MG63 (cell line): ENCODE measurements at regions not wholly inside any gene's neighbourhood (a gene's known extent, or its start where the extent isn't known, plus 50 kb on each side); places are given as distances from the start of the nearest gene placed in this dataset.
A peak's percentile ranks its signal among the peaks of the same experiment; 100 is the strongest.

Experiments
- DNase-seq: peaks from one replicate; pipeline ENCODE4 v3.0.0-alpha.2; 2020
- H3K27me3 ChIP-seq: fragments of 250-450 bp; sonication (Bioruptor Pico); 2 replicates; pipeline ENCODE4 v1.5.1; 2020; ENCODE audit warnings: mild to moderate bottlenecking, moderate library complexity
- H3K36me3 ChIP-seq: fragments of 250-450 bp; sonication (Bioruptor Pico); 2 replicates; pipeline ENCODE4 v1.5.1; 2020; ENCODE audit warnings: mild to moderate bottlenecking, moderate library complexity
- H3K4me3 ChIP-seq: fragments of 250-450 bp; sonication (Bioruptor Pico); 2 replicates; pipeline ENCODE4 v1.5.1; 2020; ENCODE audit warnings: mild to moderate bottlenecking, moderate library complexity
- H3K9me3 ChIP-seq: fragments of 250-450 bp; sonication (Bioruptor Pico); 2 replicates; pipeline ENCODE4 v1.5.1; 2020; ENCODE audit warnings: mild to moderate bottlenecking, moderate library complexity

DNA sequence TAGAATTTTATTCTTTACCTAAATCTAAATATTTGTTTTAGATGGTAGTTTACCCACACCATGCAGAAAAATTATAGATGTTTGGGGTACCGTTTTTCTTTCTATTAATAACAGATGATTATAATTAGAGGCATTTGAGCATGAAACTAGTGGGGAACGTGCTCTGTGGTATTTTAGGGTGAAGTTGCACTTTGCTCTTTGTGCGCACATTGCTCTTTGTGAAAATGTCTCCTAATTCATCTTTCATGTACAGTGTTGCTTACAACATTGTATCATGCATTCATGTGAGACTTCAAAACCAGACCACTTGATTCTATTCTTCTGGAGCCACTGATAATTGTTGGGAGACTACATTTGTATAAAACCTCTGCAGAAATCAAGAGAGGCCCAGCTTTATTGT lies 449.1 kb upstream of the RGS6 start:
- Histone ChIP-seq H3K9me3 (no peaks in the 10 kb centered on the region), H3K4me3 (no peak overlapping the region), H3K27me3 (no peaks in the 10 kb centered on the region), H3K36me3 (no peaks in the 10 kb centered on the region)
- DNase-seq = no peak

DNA sequence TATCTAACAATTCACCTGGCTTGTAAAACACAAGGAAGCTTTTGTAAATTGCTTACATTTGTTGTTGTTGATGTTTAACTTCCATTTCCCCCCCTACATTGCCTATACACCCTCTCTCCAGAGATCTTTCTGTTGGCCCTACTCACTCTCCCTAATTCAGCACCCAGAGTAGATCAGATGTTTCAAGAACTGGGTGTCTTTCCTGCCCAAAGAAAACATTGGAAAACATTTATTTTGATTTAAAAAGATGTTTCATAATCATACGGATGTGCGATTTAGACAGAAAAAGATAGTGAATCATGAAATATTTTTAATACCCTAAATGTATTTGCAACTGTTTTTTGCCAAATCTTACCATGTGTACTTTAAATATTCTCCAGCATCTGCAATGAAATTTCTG lies 446.4 kb upstream of the RGS6 start:
- DNase-seq = no peak

GRCh38 chr14:71486279-71486678 lies 445.9 kb upstream of the RGS6 start:
- no peaks in the 10 kb centered on the region for H3K36me3 ChIP-seq
- no peaks in the 10 kb centered on the region for H3K27me3 ChIP-seq
- DNase-seq = no peak
- no peaks in the 10 kb centered on the region for H3K9me3 ChIP-seq
- no peak overlapping the region for H3K4me3 ChIP-seq

More for the DNA sequence above, 446.4 kb upstream of the RGS6 start:
- Histone ChIP-seq H3K9me3 (no peaks in the 10 kb centered on the region), H3K27me3 (no peaks in the 10 kb centered on the region), H3K36me3 (no peaks in the 10 kb centered on the region), H3K4me3 (no peak overlapping the region)

GRCh38 chr14:71487449-71487848 lies 444.8 kb upstream of the RGS6 start:
- Histone ChIP-seq H3K27me3 (no peaks in the 10 kb centered on the region), H3K4me3 (no peak overlapping the region), H3K9me3 (no peaks in the 10 kb centered on the region), H3K36me3 (no peaks in the 10 kb centered on the region)
- DNase-seq = no peak

DNA sequence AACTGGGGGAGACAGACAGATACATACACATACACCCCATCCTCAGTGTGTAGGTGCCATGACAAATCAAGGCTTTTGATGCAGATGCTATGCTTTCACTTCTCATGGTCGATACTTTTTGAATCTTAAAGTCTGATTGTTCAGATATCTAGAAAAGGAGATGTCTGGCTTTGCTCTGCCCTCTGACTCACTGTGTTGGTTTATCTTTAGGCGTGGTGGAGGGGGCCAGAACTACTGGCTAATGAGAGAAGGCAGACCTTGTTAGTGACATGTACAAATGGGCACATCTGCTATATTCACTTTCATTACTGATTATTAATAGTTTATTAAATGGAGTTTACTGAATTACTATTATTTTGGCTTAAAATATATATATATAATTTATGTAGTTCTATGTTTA lies 444.3 kb upstream of the RGS6 start:
- Histone ChIP-seq H3K9me3 (no peaks in the 10 kb centered on the region), H3K36me3 (no peaks in the 10 kb centered on the region), H3K27me3 (no peaks in the 10 kb centered on the region), H3K4me3 (no peak overlapping the region)
- DNase-seq = peak; percentile 20

DNA sequence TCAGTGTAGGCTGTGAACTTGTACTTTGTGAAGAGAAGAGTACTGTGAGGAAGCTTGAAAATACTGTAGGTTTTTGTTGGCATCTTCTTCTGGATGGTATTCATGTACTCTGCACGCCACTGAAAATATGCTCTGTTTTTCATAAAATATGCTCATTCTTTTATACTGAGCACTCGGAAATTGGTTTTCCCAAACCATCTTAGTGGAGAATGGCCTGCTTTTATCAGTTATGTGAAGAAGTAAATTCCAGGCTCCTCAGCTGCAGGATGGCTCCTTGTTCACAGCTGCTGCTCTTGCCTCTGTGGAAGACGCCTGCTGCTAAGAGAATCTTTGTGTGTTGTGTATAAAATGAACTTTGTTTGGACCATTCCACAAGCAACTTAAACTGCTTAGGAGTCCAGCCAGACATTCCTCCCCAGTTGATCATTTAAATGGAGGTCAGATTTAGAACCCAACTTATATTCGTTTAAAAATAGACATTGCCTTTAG lies 443.5 kb upstream of the RGS6 start:
- Histone ChIP-seq H3K9me3 (no peaks in the 10 kb centered on the region), H3K4me3 (no peak overlapping the region), H3K36me3 (no peaks in the 10 kb centered on the region), H3K27me3 (no peaks in the 10 kb centered on the region)
- DNase-seq = peak; percentile 27

GRCh38 chr14:71489742-71490141 lies 442.5 kb upstream of the RGS6 start:
- DNase-seq = no peak
- no peaks in the 10 kb centered on the region for H3K36me3 ChIP-seq
- no peaks in the 10 kb centered on the region for H3K27me3 ChIP-seq
- H3K9me3 ChIP-seq = no peaks in the 10 kb centered on the region
- no peak overlapping the region for H3K4me3 ChIP-seq

- peak; percentile 74 for DNase-seq
- Histone ChIP-seq H3K9me3 (peaks cover 2% of the 10 kb centered on the region; the same call in 1 of the 2 replicates), H3K27me3 (no peaks in the 10 kb centered on the region), H3K36me3 (no peaks in the 10 kb centered on the region), H3K4me3 (no peak overlapping the region)
Measured at GRCh38 chr14:71491931-71492330, 440.3 kb upstream of the RGS6 start.

GRCh38 chr14:71492346-71492745 lies 439.9 kb upstream of the RGS6 start:
- no peaks in the 10 kb centered on the region for H3K36me3 ChIP-seq
- H3K4me3 ChIP-seq = no peak overlapping the region
- peaks cover 2% of the 10 kb centered on the region; the same call in 1 of the 2 replicates for H3K9me3 ChIP-seq
- peak; percentile 18 for DNase-seq
- no peaks in the 10 kb centered on the region for H3K27me3 ChIP-seq

GRCh38 chr14:71497645-71498086 lies 434.6 kb upstream of the RGS6 start:
- Histone ChIP-seq H3K4me3 (no peak overlapping the region), H3K27me3 (no peaks in the 10 kb centered on the region), H3K36me3 (no peaks in the 10 kb centered on the region), H3K9me3 (peaks cover 2% of the 10 kb centered on the region; the same call in 1 of the 2 replicates)
- no peak for DNase-seq

DNA sequence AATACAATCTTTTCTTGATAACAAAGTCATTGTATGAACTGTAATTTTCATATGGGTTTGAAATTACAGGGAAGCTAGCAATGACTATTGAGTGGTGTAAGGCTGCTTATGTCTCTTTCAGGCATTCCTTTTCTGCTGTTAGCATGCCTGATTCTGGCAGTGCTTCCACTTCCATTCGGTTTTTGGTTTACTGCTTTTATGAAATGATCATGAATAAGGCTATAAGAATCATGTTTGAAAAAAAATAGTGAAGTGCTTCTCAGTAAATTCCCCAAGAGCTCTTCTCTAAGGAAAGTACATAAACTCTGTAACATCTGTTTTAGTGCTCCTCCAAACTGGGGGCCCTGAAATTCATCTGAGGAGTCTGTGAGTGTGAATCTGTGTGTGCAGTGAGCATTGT lies 434.0 kb upstream of the RGS6 start:
- Histone ChIP-seq H3K4me3 (no peak overlapping the region), H3K36me3 (no peaks in the 10 kb centered on the region), H3K27me3 (no peaks in the 10 kb centered on the region), H3K9me3 (peaks cover 2% of the 10 kb centered on the region; the same call in 1 of the 2 replicates)
- DNase-seq = peak; percentile 9

DNA sequence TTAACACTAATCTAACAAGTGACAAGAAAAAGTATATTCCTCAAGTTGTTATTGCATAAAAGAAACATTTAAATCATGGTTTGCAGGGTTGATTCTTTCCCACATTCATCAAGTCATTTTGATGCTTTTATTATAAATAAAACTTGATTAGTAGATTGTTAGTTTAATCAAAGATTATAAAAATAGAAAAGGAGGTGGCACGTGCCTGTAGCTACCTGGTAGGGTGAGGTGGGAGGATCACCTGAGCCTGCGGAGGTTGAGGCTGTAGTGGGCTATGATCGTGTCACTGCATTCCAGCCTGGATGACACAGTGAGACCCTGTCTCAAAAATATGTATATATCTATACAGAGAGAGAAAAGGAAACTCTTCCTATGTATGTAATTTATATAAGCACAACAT lies 433.2 kb upstream of the RGS6 start:
- Histone ChIP-seq H3K36me3 (no peaks in the 10 kb centered on the region), H3K9me3 (peaks cover 2% of the 10 kb centered on the region; the same call in 1 of the 2 replicates), H3K27me3 (no peaks in the 10 kb centered on the region), H3K4me3 (no peak overlapping the region)
- no peak for DNase-seq

- Histone ChIP-seq H3K4me3 (no peak overlapping the region), H3K27me3 (no peaks in the 10 kb centered on the region), H3K9me3 (no peaks in the 10 kb centered on the region), H3K36me3 (no peaks in the 10 kb centered on the region)
- no peak for DNase-seq
Measured at GRCh38 chr14:71507681-71508080, 424.5 kb upstream of the RGS6 start.

- Histone ChIP-seq H3K9me3 (no peaks in the 10 kb centered on the region), H3K4me3 (no peak overlapping the region), H3K36me3 (no peaks in the 10 kb centered on the region), H3K27me3 (no peaks in the 10 kb centered on the region)
- no peak for DNase-seq
Measured at GRCh38 chr14:71508901-71509300, 423.3 kb upstream of the RGS6 start.

DNA sequence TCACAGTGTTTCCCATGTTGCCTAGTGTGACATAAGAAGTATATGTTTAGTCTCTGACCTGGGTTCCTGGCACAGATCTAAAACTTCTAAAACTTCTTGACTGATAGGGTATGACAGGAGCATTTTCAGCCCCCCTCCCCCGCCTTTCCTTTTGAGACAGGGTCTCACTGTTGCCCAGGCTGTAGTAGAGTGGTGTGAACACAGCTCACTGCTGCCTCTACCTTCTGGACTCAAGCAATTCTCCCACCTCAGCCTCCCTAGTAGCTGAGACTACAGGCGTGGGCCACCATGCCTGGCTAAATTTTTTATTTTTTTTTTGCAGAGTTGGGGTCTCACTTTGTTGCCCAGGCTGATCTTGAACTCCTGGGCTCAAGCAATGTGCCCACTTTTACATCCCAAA lies 421.1 kb upstream of the RGS6 start:
- no peaks in the 10 kb centered on the region for H3K9me3 ChIP-seq
- H3K27me3 ChIP-seq = no peaks in the 10 kb centered on the region
- H3K4me3 ChIP-seq = no peak overlapping the region
- H3K36me3 ChIP-seq = no peaks in the 10 kb centered on the region
- no peak for DNase-seq

DNA sequence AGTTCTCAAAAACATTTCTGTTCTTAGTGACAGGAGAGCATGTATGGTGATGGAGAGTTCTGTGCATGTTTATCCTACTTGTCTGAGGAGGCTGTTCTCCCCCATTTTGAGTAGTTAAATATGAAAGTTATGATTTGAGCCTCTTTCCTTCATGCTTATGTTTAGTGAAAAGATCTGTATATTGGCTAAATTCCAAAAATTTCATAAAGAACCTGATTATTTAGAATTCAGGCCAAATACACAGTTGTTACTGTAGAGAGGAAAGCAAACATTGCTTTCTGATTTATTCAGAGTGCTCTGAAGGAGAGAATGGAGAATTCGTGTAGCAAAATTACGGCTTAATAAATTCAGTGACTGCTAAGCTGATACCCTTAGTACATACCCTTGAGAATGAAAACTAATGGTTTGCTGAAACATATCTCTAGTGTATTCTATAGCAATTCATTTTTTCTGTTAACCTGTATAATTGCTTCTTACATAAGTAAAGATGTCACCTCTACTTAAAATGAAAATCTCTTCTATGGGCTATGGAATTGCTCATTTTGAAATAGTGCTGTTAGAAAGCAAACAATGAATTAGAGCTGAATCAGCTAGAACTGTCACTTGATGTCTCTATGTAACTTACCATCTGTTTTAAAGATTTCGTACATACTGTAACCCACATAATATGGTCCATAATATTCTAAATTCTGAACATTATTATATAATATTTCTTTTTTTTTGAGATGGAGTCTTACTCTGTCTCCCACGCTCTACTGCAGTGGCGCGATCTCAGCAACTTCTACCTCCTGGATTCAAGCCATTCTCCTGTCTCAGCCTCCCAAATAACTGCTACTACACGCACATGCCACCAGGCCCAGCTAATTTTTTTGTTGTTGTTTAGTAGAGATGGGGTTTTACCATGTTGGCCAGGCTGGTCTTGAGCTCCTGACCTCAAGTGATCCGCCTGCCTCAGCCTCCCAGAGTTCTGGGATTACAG lies 417.0 kb upstream of the RGS6 start:
- Histone ChIP-seq H3K4me3 (no peak overlapping the region), H3K36me3 (no peaks in the 10 kb centered on the region), H3K27me3 (no peaks in the 10 kb centered on the region), H3K9me3 (no peaks in the 10 kb centered on the region)
- DNase-seq = no peak

- Histone ChIP-seq H3K4me3 (no peak overlapping the region), H3K9me3 (no peaks in the 10 kb centered on the region), H3K36me3 (no peaks in the 10 kb centered on the region), H3K27me3 (no peaks in the 10 kb centered on the region)
- DNase-seq = no peak
Measured at GRCh38 chr14:71521238-71522135, 410.7 kb upstream of the RGS6 start.
